Mesendoderm (in vitro differentiated cells): ENCODE measurements at regions not wholly inside any gene's neighbourhood (a gene's known extent, or its start where the extent isn't known, plus 50 kb on each side); places are given as distances from the start of the nearest gene placed in this dataset.

ENCODE experiments used
- DNase-seq: peaks from one replicate; pipeline ENCODE4 v3.0.0; 2013
- H2AK5ac ChIP-seq: 2 replicates; pipeline ENCODE4 v1.6.1; 2013; ENCODE audit warnings: low read length, inconsistent platforms
- H2BK120ac ChIP-seq: 2 replicates; pipeline ENCODE4 v1.6.1; 2013; ENCODE audit warnings: low read depth, mild to moderate bottlenecking, low read length, moderate library complexity, mixed read lengths
- H2BK15ac ChIP-seq: replicated peaks from 2 replicates; pipeline ENCODE4 v1.6.1; 2013; ENCODE audit warnings: low read depth, mild to moderate bottlenecking, moderate library complexity
- H2BK5ac ChIP-seq: 2 replicates; pipeline ENCODE4 v1.6.1; 2013; ENCODE audit warnings: low read length, inconsistent platforms
- H3K18ac ChIP-seq: 2 replicates; pipeline ENCODE4 v1.6.1; 2013; ENCODE audit warnings: mild to moderate bottlenecking, low read length, mixed read lengths
- H3K23ac ChIP-seq: one replicate; pipeline ENCODE4 v1.6.1; 2013; ENCODE audit warnings: low read length
- H3K27ac ChIP-seq: 2 replicates; pipeline ENCODE4 v1.5.1; 2013; ENCODE audit warnings: low read depth, mild to moderate bottlenecking, inconsistent platforms, low read length, moderate library complexity
- H3K27me3 ChIP-seq: 2 replicates; pipeline ENCODE4 v1.6.1; 2013; ENCODE audit warnings: low read length, control low read depth, mild to moderate bottlenecking, inconsistent platforms; ENCODE audit not compliant: insufficient read depth, poor library complexity
- H3K36me3 ChIP-seq: 2 replicates; pipeline ENCODE4 v1.6.1; 2013; ENCODE audit warnings: low read length, inconsistent platforms; ENCODE audit not compliant: control insufficient read depth, insufficient read depth
- H3K4ac ChIP-seq: one replicate; pipeline ENCODE4 v1.6.1; 2013; ENCODE audit warnings: low read depth, mild to moderate bottlenecking, low read length, moderate library complexity
- H3K4me1 ChIP-seq: 2 replicates; pipeline ENCODE4 v1.6.1; 2013; ENCODE audit warnings: low read depth, low read length, inconsistent platforms; ENCODE audit not compliant: control insufficient read depth
- H3K4me2 ChIP-seq: 2 replicates; pipeline ENCODE4 v1.6.1; 2013; ENCODE audit warnings: low read length
- H3K4me3 ChIP-seq: 2 replicates; pipeline ENCODE4 v1.5.1; 2013; ENCODE audit warnings: mild to moderate bottlenecking, low read length
- H3K56ac ChIP-seq: one replicate; pipeline ENCODE4 v1.6.1; 2013; ENCODE audit warnings: low read length
- H3K79me1 ChIP-seq: 2 replicates; pipeline ENCODE4 v1.6.1; 2013; ENCODE audit warnings: low read length, inconsistent platforms
- H3K79me2 ChIP-seq: 2 replicates; pipeline ENCODE4 v1.6.1; 2013; ENCODE audit warnings: mild to moderate bottlenecking, low read length; ENCODE audit not compliant: control insufficient read depth, insufficient read depth
- H3K9ac ChIP-seq: 2 replicates; pipeline ENCODE4 v1.6.1; 2013; ENCODE audit warnings: low read length, inconsistent platforms
- H4K5ac ChIP-seq: one replicate; pipeline ENCODE4 v1.6.1; 2013; ENCODE audit warnings: low read length
- H4K8ac ChIP-seq: one replicate; pipeline ENCODE4 v1.6.1; 2013; ENCODE audit warnings: low read depth, mild to moderate bottlenecking, control low read depth, low read length, moderate library complexity
- WGBS: extraction: QIAGEN DNeasy Blood & Tissue Kit; methylation state at CpG from one replicate; pipeline ENCODE4 v1.1.7; 2013; ENCODE audit warnings: low lambda C conversion rate, missing lambda C conversion rate; ENCODE audit not compliant: insufficient coverage; ENCODE audit errors: extremely low coverage; 5-methylcytosine and 5-hydroxymethylcytosine counted together

DNA sequence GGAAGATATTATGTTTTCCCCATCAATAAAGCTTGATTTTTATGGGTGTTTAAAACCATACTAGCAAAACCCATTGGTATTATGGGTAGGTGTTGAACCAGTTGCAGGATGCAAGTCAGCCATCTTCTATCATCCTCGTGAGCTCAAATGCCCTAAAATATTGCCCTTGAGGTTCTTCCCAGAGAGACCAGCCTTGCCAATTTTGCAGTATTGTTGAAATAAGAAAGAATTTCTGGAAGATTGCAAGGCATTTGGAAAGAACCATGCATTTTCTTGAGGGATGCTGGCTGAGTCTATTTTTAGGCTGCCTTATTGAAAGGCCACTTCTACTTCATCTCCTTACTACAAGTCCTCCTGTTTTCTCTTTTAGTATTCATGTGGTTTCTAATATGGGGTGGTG is 60.9 kb upstream of the SOD3 start:
- no peaks in the 10 kb centered on the region for H3K36me3 ChIP-seq
- no peak overlapping the region for H3K18ac ChIP-seq
- no peak overlapping the region for H2BK5ac ChIP-seq
- no peak overlapping the region for H3K9ac ChIP-seq
- H3K27me3 ChIP-seq = no peaks in the 10 kb centered on the region
- H3K4me1 ChIP-seq = no peaks in the 10 kb centered on the region
- no peak overlapping the region for H3K4ac ChIP-seq
- H3K79me1 ChIP-seq = no peaks in the 10 kb centered on the region
- H3K23ac ChIP-seq = no peak overlapping the region
- no peak overlapping the region for H2AK5ac ChIP-seq
- H3K4me3 ChIP-seq = no peak overlapping the region
- WGBS = no CpG with 5 or more reads among the region's 1 CpG
- no peak overlapping the region for H3K27ac ChIP-seq
- H3K79me2 ChIP-seq = no peaks in the 10 kb centered on the region
- H2BK120ac ChIP-seq = no peak overlapping the region
- no peak for DNase-seq
- H4K8ac ChIP-seq = no peak overlapping the region
- no peak overlapping the region for H2BK15ac ChIP-seq
- no peak overlapping the region for H3K4me2 ChIP-seq
- no peak overlapping the region for H4K5ac ChIP-seq
- no peak overlapping the region for H3K56ac ChIP-seq

DNA sequence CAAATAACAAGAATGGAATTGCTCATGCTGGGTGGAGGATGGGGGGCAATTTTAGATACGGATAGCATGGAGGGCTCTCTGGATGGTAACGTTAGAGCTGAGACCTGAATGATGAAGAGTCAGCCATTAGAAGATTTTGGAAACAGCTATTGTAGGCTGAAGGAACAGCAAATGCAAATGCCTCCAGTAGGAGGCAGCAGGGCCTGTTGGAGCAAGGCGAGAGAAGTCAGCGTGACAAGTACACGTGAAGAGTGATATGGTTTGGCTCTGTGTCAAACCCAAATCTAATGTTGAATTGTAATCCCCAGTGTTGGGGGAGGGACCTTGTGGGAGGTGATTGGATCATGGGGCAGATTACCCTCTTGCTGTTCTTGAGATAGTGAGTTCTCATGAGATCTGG is 59.3 kb upstream of the SOD3 start:
- Histone ChIP-seq H2AK5ac (no peak overlapping the region), H3K27me3 (no peaks in the 10 kb centered on the region), H2BK5ac (no peak overlapping the region), H3K36me3 (no peaks in the 10 kb centered on the region), H4K8ac (no peak overlapping the region), H3K79me2 (no peaks in the 10 kb centered on the region), H3K4me3 (no peak overlapping the region), H4K5ac (no peak overlapping the region), H3K27ac (no peak overlapping the region), H3K18ac (no peak overlapping the region), H3K56ac (no peak overlapping the region), H3K79me1 (no peaks in the 10 kb centered on the region), H3K4me1 (no peaks in the 10 kb centered on the region), H3K23ac (no peak overlapping the region), H2BK15ac (no peak overlapping the region), H3K4me2 (no peak overlapping the region), H3K9ac (no peak overlapping the region), H2BK120ac (no peak overlapping the region), H3K4ac (no peak overlapping the region)
- no CpG with 5 or more reads among the region's 5 CpGs for WGBS
- DNase-seq = peak; percentile 73

DNA sequence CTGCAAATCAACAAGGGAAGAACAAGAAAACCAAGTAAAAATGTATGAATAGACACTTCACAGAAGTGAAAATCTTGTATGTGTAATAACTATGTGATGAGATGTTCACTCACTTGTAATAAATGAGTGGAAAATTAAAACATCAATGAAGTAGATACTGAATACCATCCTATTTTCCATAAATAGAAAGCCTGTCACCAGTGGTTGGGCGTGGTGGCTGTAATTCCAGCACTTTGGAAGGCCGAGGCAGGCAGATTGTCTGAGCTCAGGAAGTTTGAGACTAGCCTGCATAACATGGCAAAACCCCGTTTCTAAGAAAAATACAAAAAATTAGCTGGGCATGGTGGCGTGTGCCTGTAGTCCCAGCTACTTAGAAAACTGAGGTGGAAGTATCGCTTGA is 53.5 kb upstream of the SOD3 start:
- Histone ChIP-seq H3K4me3 (no peak overlapping the region), H3K9ac (no peak overlapping the region), H3K27ac (no peak overlapping the region), H3K18ac (no peak overlapping the region), H3K23ac (no peak overlapping the region), H3K4me1 (no peaks in the 10 kb centered on the region), H2AK5ac (no peak overlapping the region), H3K4ac (no peak overlapping the region), H3K56ac (no peak overlapping the region), H3K79me1 (no peaks in the 10 kb centered on the region), H2BK15ac (no peak overlapping the region), H4K8ac (no peak overlapping the region), H2BK5ac (no peak overlapping the region), H3K27me3 (no peaks in the 10 kb centered on the region), H2BK120ac (no peak overlapping the region), H4K5ac (no peak overlapping the region), H3K79me2 (no peaks in the 10 kb centered on the region), H3K4me2 (no peak overlapping the region), H3K36me3 (no peaks in the 10 kb centered on the region)
- no peak for DNase-seq
- WGBS = no CpG with 5 or more reads among the region's 5 CpGs

GRCh38 chr4:24742335-24742734 is 53.0 kb upstream of the SOD3 start:
- H3K27me3 ChIP-seq = no peaks in the 10 kb centered on the region
- no peak overlapping the region for H4K8ac ChIP-seq
- H2BK15ac ChIP-seq = no peak overlapping the region
- no peak overlapping the region for H2BK120ac ChIP-seq
- no peak overlapping the region for H3K27ac ChIP-seq
- H3K79me2 ChIP-seq = no peaks in the 10 kb centered on the region
- DNase-seq = no peak
- H3K36me3 ChIP-seq = no peaks in the 10 kb centered on the region
- H3K4me1 ChIP-seq = no peaks in the 10 kb centered on the region
- no peak overlapping the region for H3K4me2 ChIP-seq
- H3K23ac ChIP-seq = no peak overlapping the region
- H2BK5ac ChIP-seq = no peak overlapping the region
- H3K18ac ChIP-seq = no peak overlapping the region
- no peak overlapping the region for H4K5ac ChIP-seq
- WGBS = no CpG with 5 or more reads among the region's 2 CpGs
- no peak overlapping the region for H3K4me3 ChIP-seq
- H3K4ac ChIP-seq = no peak overlapping the region
- H3K9ac ChIP-seq = no peak overlapping the region
- no peak overlapping the region for H2AK5ac ChIP-seq
- H3K56ac ChIP-seq = no peak overlapping the region
- H3K79me1 ChIP-seq = no peaks in the 10 kb centered on the region

DNA sequence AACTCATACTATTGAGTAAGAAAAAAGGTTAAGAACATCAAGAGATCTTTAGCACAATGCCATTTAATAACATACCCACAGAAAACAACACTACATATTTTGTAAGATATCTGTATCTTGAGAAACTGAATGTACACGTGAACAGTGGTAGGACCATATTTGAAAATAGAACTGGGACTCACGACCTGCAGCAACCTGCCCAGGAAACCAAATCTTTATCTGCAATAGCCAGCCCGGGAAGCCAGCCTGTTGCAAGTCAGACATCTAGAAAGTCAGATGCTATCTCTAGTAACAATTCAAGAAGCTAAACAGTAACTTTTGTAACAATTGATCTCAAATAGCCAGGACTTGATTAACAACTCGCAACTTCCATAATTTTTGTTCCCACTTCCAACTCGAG is 52.6 kb upstream of the SOD3 start:
- Histone ChIP-seq H2AK5ac (no peak overlapping the region), H3K79me1 (no peaks in the 10 kb centered on the region), H3K56ac (no peak overlapping the region), H3K4me2 (no peak overlapping the region), H2BK120ac (no peak overlapping the region), H3K9ac (no peak overlapping the region), H3K27ac (no peak overlapping the region), H4K5ac (no peak overlapping the region), H3K4ac (no peak overlapping the region), H2BK15ac (no peak overlapping the region), H2BK5ac (no peak overlapping the region), H3K36me3 (no peaks in the 10 kb centered on the region), H3K27me3 (no peaks in the 10 kb centered on the region), H4K8ac (no peak overlapping the region), H3K4me3 (no peak overlapping the region), H3K23ac (no peak overlapping the region), H3K79me2 (no peaks in the 10 kb centered on the region), H3K4me1 (no peaks in the 10 kb centered on the region), H3K18ac (no peak overlapping the region)
- no CpG with 5 or more reads among the region's 5 CpGs for WGBS
- DNase-seq = no peak

GRCh38 chr4:24743206-24743605 is 52.2 kb upstream of the SOD3 start:
- H4K8ac ChIP-seq = no peak overlapping the region
- H3K27ac ChIP-seq = no peak overlapping the region
- no peak overlapping the region for H3K4ac ChIP-seq
- H3K4me2 ChIP-seq = no peak overlapping the region
- no peak overlapping the region for H3K9ac ChIP-seq
- no peak overlapping the region for H2BK5ac ChIP-seq
- no peaks in the 10 kb centered on the region for H3K27me3 ChIP-seq
- H4K5ac ChIP-seq = no peak overlapping the region
- H2BK15ac ChIP-seq = no peak overlapping the region
- no peak overlapping the region for H2BK120ac ChIP-seq
- peak; percentile 37 for DNase-seq
- no peak overlapping the region for H3K4me3 ChIP-seq
- no peaks in the 10 kb centered on the region for H3K36me3 ChIP-seq
- no peaks in the 10 kb centered on the region for H3K79me2 ChIP-seq
- H3K4me1 ChIP-seq = no peaks in the 10 kb centered on the region
- H2AK5ac ChIP-seq = no peak overlapping the region
- no CpG with 5 or more reads among the region's 5 CpGs for WGBS
- H3K56ac ChIP-seq = no peak overlapping the region
- H3K79me1 ChIP-seq = no peaks in the 10 kb centered on the region
- H3K23ac ChIP-seq = no peak overlapping the region
- no peak overlapping the region for H3K18ac ChIP-seq
